ENCODE measurements at regions not wholly inside any gene's neighbourhood (a gene's known extent, or its start where the extent isn't known, plus 50 kb on each side); places are given as distances from the start of the nearest gene placed in this dataset.

DNA sequence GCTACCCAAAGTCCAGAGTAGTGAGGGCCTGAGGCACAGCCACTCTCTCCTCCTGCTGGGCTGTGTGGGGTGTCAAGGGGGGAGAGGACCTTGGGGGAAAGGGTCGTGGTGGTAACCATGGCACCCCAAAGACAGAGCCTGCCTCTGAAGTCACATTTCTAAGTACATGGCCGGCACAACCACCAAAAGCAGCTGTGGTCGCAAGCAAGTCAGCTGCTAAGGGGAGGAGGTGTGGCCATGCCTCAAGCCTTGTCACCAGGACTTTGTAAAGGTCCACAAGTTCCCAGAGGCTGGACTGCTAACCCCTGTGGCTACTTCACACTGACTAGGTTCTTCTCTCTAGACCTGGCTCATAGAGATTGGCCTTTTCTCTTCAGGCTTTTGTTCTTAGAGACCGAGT lies 310.6 kb downstream of the LMX1A start:
- ATAC-seq: no peak
- no peak for TF ChIP-seq ZNF565 (CRISPR knock-in tag; conservative IDR thresholded peaks at IDR 0.05; ENCODE audit: low read depth)
- TF ChIP-seq GLIS3 (CRISPR knock-in tag; IDR thresholded peaks at IDR 0.05): no peak
- TF ChIP-seq TOX (CRISPR knock-in tag; IDR thresholded peaks at IDR 0.05; ENCODE audit: borderline replicate concordance): no peak
- TF ChIP-seq ZNF70 (CRISPR knock-in tag; IDR thresholded peaks at IDR 0.05): no peak
- TF ChIP-seq, protein P1, sequence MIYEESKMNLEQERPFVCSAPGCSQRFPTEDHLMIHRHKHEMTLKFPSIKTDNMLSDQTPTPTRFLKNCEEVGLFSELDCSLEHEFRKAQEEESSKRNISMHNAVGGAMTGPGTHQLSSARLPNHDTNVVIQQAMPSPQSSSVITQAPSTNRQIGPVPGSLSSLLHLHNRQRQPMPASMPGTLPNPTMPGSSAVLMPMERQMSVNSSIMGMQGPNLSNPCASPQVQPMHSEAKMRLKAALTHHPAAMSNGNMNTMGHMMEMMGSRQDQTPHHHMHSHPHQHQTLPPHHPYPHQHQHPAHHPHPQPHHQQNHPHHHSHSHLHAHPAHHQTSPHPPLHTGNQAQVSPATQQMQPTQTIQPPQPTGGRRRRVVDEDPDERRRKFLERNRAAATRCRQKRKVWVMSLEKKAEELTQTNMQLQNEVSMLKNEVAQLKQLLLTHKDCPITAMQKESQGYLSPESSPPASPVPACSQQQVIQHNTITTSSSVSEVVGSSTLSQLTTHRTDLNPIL (CRISPR knock-in tag; IDR thresholded peaks at IDR 0.05; ENCODE audit: low read depth): no peak
- no peak for TF ChIP-seq CSDC2 (CRISPR knock-in tag; IDR thresholded peaks at IDR 0.05)
- TF ChIP-seq ZFP30 (CRISPR knock-in tag; IDR thresholded peaks at IDR 0.05): no peak
- TF ChIP-seq RARB (CRISPR knock-in tag; IDR thresholded peaks at IDR 0.05): no peak
- no peak for TF ChIP-seq ESRRG (CRISPR knock-in tag; IDR thresholded peaks at IDR 0.05)
- TF ChIP-seq BACH2 (CRISPR knock-in tag; IDR thresholded peaks at IDR 0.05; ENCODE audit: borderline replicate concordance): no peak
- no peak for TF ChIP-seq ISL1 (CRISPR knock-in tag; IDR thresholded peaks at IDR 0.05)
- no peak for TF ChIP-seq ARNTL (CRISPR knock-in tag; IDR thresholded peaks at IDR 0.05; ENCODE audit: borderline replicate concordance, low read depth)
- TF ChIP-seq ZNF8 (CRISPR knock-in tag; IDR thresholded peaks at IDR 0.05): no peak
- TF ChIP-seq TCF4 (CRISPR knock-in tag; IDR thresholded peaks at IDR 0.05; ENCODE audit: borderline replicate concordance): no peak
- TF ChIP-seq, protein P2, sequence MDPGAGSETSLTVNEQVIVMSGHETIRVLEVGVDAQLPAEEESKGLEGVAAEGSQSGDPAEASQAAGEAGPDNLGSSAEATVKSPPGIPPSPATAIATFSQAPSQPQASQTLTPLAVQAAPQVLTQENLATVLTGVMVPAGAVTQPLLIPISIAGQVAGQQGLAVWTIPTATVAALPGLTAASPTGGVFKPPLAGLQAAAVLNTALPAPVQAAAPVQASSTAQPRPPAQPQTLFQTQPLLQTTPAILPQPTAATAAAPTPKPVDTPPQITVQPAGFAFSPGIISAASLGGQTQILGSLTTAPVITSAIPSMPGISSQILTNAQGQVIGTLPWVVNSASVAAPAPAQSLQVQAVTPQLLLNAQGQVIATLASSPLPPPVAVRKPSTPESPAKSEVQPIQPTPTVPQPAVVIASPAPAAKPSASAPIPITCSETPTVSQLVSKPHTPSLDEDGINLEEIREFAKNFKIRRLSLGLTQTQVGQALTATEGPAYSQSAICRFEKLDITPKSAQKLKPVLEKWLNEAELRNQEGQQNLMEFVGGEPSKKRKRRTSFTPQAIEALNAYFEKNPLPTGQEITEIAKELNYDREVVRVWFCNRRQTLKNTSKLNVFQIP (CRISPR knock-in tag; IDR thresholded peaks at IDR 0.05; ENCODE audit: borderline replicate concordance, low read depth): no peak
- no peak for TF ChIP-seq ZC3H10 (CRISPR knock-in tag; IDR thresholded peaks at IDR 0.05)
- no peak for TF ChIP-seq ZFP3 (CRISPR knock-in tag; IDR thresholded peaks at IDR 0.05)

- TF ChIP-seq BACH2 (CRISPR knock-in tag; IDR thresholded peaks at IDR 0.05; ENCODE audit: borderline replicate concordance): no peak
- no peak for TF ChIP-seq ZC3H10 (CRISPR knock-in tag; IDR thresholded peaks at IDR 0.05)
- TF ChIP-seq ARNTL (CRISPR knock-in tag; IDR thresholded peaks at IDR 0.05; ENCODE audit: borderline replicate concordance, low read depth): no peak
- TF ChIP-seq, protein P1 (CRISPR knock-in tag; IDR thresholded peaks at IDR 0.05; ENCODE audit: low read depth): no peak
- no peak for TF ChIP-seq ZFP30 (CRISPR knock-in tag; IDR thresholded peaks at IDR 0.05)
- TF ChIP-seq CSDC2 (CRISPR knock-in tag; IDR thresholded peaks at IDR 0.05): no peak
- TF ChIP-seq GLIS3 (CRISPR knock-in tag; IDR thresholded peaks at IDR 0.05): no peak
- TF ChIP-seq, protein P3, sequence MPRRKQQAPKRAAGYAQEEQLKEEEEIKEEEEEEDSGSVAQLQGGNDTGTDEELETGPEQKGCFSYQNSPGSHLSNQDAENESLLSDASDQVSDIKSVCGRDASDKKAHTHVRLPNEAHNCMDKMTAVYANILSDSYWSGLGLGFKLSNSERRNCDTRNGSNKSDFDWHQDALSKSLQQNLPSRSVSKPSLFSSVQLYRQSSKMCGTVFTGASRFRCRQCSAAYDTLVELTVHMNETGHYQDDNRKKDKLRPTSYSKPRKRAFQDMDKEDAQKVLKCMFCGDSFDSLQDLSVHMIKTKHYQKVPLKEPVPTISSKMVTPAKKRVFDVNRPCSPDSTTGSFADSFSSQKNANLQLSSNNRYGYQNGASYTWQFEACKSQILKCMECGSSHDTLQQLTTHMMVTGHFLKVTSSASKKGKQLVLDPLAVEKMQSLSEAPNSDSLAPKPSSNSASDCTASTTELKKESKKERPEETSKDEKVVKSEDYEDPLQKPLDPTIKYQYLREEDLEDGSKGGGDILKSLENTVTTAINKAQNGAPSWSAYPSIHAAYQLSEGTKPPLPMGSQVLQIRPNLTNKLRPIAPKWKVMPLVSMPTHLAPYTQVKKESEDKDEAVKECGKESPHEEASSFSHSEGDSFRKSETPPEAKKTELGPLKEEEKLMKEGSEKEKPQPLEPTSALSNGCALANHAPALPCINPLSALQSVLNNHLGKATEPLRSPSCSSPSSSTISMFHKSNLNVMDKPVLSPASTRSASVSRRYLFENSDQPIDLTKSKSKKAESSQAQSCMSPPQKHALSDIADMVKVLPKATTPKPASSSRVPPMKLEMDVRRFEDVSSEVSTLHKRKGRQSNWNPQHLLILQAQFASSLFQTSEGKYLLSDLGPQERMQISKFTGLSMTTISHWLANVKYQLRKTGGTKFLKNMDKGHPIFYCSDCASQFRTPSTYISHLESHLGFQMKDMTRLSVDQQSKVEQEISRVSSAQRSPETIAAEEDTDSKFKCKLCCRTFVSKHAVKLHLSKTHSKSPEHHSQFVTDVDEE (CRISPR knock-in tag; IDR thresholded peaks at IDR 0.05): no peak
- TF ChIP-seq TOX (CRISPR knock-in tag; IDR thresholded peaks at IDR 0.05; ENCODE audit: borderline replicate concordance): no peak
- TF ChIP-seq ZFP3 (CRISPR knock-in tag; IDR thresholded peaks at IDR 0.05): no peak
- TF ChIP-seq ZNF565 (CRISPR knock-in tag; conservative IDR thresholded peaks at IDR 0.05; ENCODE audit: low read depth): no peak
- no peak for TF ChIP-seq ISL1 (CRISPR knock-in tag; IDR thresholded peaks at IDR 0.05)
- no peak for TF ChIP-seq ZNF70 (CRISPR knock-in tag; IDR thresholded peaks at IDR 0.05)
- no peak for TF ChIP-seq TCF4 (CRISPR knock-in tag; IDR thresholded peaks at IDR 0.05; ENCODE audit: borderline replicate concordance)
- no peak for TF ChIP-seq ESRRG (CRISPR knock-in tag; IDR thresholded peaks at IDR 0.05)
- no peak for TF ChIP-seq OSR1 (CRISPR knock-in tag; IDR thresholded peaks at IDR 0.05)
- no peak for TF ChIP-seq RARB (CRISPR knock-in tag; IDR thresholded peaks at IDR 0.05)
- TF ChIP-seq PPARA (CRISPR knock-in tag; IDR thresholded peaks at IDR 0.05; ENCODE audit: borderline replicate concordance): no peak
- no peak for ATAC-seq
Observed at GRCh38 chr1:165040641-165041040, 315.9 kb downstream of the LMX1A start.

DNA sequence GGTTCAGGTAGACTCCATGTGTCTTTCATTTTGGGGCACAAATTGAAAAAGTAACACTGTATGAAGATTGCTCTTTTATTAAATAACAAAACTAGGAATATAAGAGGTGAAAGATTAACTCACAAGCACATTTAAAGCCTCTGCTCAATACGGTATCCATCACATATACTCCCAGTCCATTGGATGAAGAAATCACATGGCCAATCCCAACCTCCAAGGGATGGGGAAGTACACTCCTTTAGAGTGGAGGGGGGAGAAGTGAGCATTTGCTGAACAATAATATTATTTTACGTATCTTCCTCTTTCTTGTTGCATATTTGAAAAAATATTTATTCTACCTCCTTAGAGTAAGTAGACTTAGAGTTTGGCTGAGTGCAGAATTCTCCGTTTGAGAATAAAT lies 316.5 kb downstream of the LMX1A start:
- ATAC-seq: no peak
- TF ChIP-seq OSR1 (CRISPR knock-in tag; IDR thresholded peaks at IDR 0.05) (no peak), BACH2 (CRISPR knock-in tag; IDR thresholded peaks at IDR 0.05; ENCODE audit: borderline replicate concordance) (no peak), ZFP30 (CRISPR knock-in tag; IDR thresholded peaks at IDR 0.05) (no peak), ESRRG (CRISPR knock-in tag; IDR thresholded peaks at IDR 0.05) (no peak), ZC3H10 (CRISPR knock-in tag; IDR thresholded peaks at IDR 0.05) (no peak), TCF4 (CRISPR knock-in tag; IDR thresholded peaks at IDR 0.05; ENCODE audit: borderline replicate concordance) (no peak), ZNF8 (CRISPR knock-in tag; IDR thresholded peaks at IDR 0.05) (no peak), RARB (CRISPR knock-in tag; IDR thresholded peaks at IDR 0.05) (no peak), ZNF565 (CRISPR knock-in tag; conservative IDR thresholded peaks at IDR 0.05; ENCODE audit: low read depth) (no peak), ARNTL (CRISPR knock-in tag; IDR thresholded peaks at IDR 0.05; ENCODE audit: borderline replicate concordance, low read depth) (no peak), PPARA (CRISPR knock-in tag; IDR thresholded peaks at IDR 0.05; ENCODE audit: borderline replicate concordance) (no peak), TOX (CRISPR knock-in tag; IDR thresholded peaks at IDR 0.05; ENCODE audit: borderline replicate concordance) (no peak), ISL1 (CRISPR knock-in tag; IDR thresholded peaks at IDR 0.05) (no peak), ZFP3 (CRISPR knock-in tag; IDR thresholded peaks at IDR 0.05) (no peak)
- TF ChIP-seq, protein P1 (CRISPR knock-in tag; IDR thresholded peaks at IDR 0.05; ENCODE audit: low read depth): no peak
- TF ChIP-seq, protein P3 (CRISPR knock-in tag; IDR thresholded peaks at IDR 0.05): no peak
- TF ChIP-seq, protein P2 (CRISPR knock-in tag; IDR thresholded peaks at IDR 0.05; ENCODE audit: borderline replicate concordance, low read depth): no peak
